Ovary (tissue), 7 donors: ENCODE measurements at regions not wholly inside any gene's neighbourhood (a gene's known extent, or its start where the extent isn't known, plus 50 kb on each side); places are given as distances from the start of the nearest gene placed in this dataset.

ENCODE experiments used
- DNase-seq, 5 donors: peaks; one replicate each; pipeline ENCODE4 v3.0.0-alpha.2; 2019 to 2020
- H3K27ac ChIP-seq, 2 donors: fragments of 200-600 bp; one replicate each; pipeline versions ENCODE4 v1.5.1 to v1.8.0; 2019 to 2022
- H3K27me3 ChIP-seq: fragments of 200-600 bp; one replicate; pipeline ENCODE4 v1.8.0; 2022
- H3K36me3 ChIP-seq: fragments of 200-600 bp; sonication (generic); one replicate; pipeline ENCODE4 v1.5.1; 2019
- H3K4me1 ChIP-seq: one replicate; pipeline ENCODE4 v1.8.1; 2013; ENCODE audit warnings: mild to moderate bottlenecking, moderate library complexity; ENCODE audit not compliant: insufficient read depth
- H3K4me3 ChIP-seq: fragments of 200-600 bp; sonication (generic); one replicate; pipeline ENCODE4 v1.5.1; 2017
- H3K9me3 ChIP-seq, 2 donors: fragments of 200-600 bp in 1 of 2; sonication (generic) in 1 of 2; one replicate each; pipeline versions ENCODE4 v1.5.1 to v1.8.1; 2013 to 2019; ENCODE audit warnings: mild to moderate bottlenecking in 1 of 2, moderate library complexity in 1 of 2
- EP300 ChIP-seq: sonication (generic); formaldehyde crosslinking; IDR thresholded peaks from one replicate; pipeline ENCODE4 v1.6.1; 2017; ENCODE audit warnings: antibody characterized with exemption
- POLR2A ChIP-seq: fragments of 450-650 bp; IDR thresholded peaks from one replicate; pipeline ENCODE4 v1.6.1; 2017; ENCODE audit warnings: antibody characterized with exemption, mild to moderate bottlenecking, moderate library complexity
- WGBS, 3 donors: extraction: QIAGEN DNeasy Blood & Tissue Kit in 1 of 3; methylation state at CpG; one replicate each; pipeline versions ENCODE4 v1.1.5 to v1.1.7; 2013 to 2017; 5-methylcytosine and 5-hydroxymethylcytosine counted together
- intact Hi-C, 4 donors: fragments of 100-400 bp; cut with DNase I; formaldehyde crosslinking; loops; one replicate each; pipeline versions ENCODE4 v1.11.0 to v1.15.1; 2022 to 2023
- TF ChIP-seq, protein P1 (sequence below), 3 donors: fragments of 450-650 bp in 2 of 3; fragments of 200-600 bp in 1 of 3; IDR thresholded peaks; one replicate each; pipeline versions ENCODE4 v1.5.1 to v1.8.0; 2016 to 2022; ENCODE audit warnings: antibody characterized with exemption in 3 of 3, mild to moderate bottlenecking in 1 of 3
- donor health status: DM: no; HTN: no; CAD: no; lungs with moderate emphysema.
- donor health status: DM: no; HTN: no; CAD: no.
- donor health status: Bipolar disorder and iron deficiency.
- donor health status: DM: no; HTN: no; CAD: no.
- donor health status: DM: yes; HTN: yes; CAD: no.

DNA sequence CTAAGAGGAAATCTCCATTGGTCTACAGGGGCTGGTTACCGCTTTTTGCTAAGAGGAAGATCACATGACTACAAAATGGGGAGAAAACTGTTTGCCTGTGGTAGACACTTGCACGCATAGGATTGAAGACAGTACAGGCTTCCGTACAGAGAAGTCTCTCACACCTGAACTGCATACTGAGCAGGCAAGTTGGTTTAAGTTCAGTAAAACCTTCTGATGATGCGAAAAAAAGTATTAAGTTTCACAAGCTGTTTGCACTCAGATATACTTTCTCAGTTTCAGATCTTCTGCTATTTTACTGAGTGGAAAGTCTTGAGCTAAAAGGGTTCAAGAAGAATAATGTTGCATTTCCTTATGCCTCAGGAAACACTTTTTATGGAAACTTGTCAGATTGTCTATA lies 292.2 kb upstream of the MC4R start:
- no peak overlapping the region for H3K4me3 ChIP-seq
- DNase-seq = no peak
- no peak overlapping the region for H3K27ac ChIP-seq
- no peaks in the 10 kb centered on the region for H3K27me3 ChIP-seq
- WGBS, 3 donors = 91 to 94% (median 93%) methylated on average over 4 of the region's 4 CpGs
- H3K9me3 ChIP-seq = no peaks in the 10 kb centered on the region
- intact Hi-C loops = no loop called here
- H3K4me1 ChIP-seq = no peaks in the 10 kb centered on the region
- TF ChIP-seq EP300 = no peak
- no peak for TF ChIP-seq POLR2A
- TF ChIP-seq, protein P1, sequence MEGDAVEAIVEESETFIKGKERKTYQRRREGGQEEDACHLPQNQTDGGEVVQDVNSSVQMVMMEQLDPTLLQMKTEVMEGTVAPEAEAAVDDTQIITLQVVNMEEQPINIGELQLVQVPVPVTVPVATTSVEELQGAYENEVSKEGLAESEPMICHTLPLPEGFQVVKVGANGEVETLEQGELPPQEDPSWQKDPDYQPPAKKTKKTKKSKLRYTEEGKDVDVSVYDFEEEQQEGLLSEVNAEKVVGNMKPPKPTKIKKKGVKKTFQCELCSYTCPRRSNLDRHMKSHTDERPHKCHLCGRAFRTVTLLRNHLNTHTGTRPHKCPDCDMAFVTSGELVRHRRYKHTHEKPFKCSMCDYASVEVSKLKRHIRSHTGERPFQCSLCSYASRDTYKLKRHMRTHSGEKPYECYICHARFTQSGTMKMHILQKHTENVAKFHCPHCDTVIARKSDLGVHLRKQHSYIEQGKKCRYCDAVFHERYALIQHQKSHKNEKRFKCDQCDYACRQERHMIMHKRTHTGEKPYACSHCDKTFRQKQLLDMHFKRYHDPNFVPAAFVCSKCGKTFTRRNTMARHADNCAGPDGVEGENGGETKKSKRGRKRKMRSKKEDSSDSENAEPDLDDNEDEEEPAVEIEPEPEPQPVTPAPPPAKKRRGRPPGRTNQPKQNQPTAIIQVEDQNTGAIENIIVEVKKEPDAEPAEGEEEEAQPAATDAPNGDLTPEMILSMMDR (IDR thresholded peaks at IDR 0.05) = no peak
- no peaks in the 10 kb centered on the region for H3K36me3 ChIP-seq

DNA sequence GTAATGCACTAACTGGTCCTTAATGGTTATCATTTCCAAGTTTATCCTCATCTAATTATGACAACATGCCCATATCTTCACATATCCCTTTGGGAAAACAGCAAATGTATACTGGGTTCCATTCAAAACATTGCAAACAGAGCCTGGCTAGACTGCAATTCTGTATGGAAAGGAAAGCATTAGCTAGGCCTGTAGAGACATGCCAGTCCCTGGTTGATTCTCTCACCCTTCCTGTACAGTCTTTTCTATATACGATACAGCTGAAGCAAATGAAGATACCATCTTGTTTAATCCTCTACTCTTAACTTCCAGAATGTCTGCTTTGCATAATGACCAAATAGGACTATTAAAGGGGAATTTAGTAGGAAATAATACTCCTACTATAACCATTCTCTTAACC lies 294.4 kb upstream of the MC4R start:
- TF ChIP-seq, protein P1 (IDR thresholded peaks at IDR 0.05) = no peak
- TF ChIP-seq EP300 (no peak), POLR2A (no peak)
- 78 to 97% (median 88%) methylated on average over 1 of the region's 1 CpG for WGBS, 3 donors

DNA sequence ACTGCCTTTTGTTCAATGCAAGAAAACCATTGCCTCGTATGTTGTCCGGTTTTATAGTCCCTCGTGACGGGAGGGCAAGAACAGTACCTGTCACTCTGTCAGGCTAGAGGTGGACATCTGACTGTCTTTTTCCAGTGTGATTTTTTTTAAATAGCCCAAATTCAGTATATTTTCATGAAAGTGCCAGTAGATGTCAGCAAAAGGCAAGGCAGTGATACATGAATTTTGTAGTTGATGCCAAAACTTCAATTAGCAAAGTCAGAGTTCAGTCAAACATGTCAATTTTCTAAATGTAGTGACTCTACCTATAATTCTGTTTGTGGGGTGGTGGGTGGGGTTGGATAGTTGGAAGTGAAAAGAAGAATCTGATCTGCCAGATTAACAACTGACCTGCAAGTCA lies 296.0 kb upstream of the MC4R start:
- WGBS, 3 donors = 88 to 95% (median 88%) methylated on average over 4 of the region's 4 CpGs
- TF ChIP-seq POLR2A (no peak), EP300 (no peak)
- TF ChIP-seq, protein P1 (IDR thresholded peaks at IDR 0.05) = no peak

More for the DNA sequence above, 294.4 kb upstream of the MC4R start:
- H3K4me1 ChIP-seq = no peaks in the 10 kb centered on the region
- H3K4me3 ChIP-seq = no peak overlapping the region
- DNase-seq = no peak
- H3K9me3 ChIP-seq = no peaks in the 10 kb centered on the region
- intact Hi-C loops = no loop called here
- H3K27ac ChIP-seq = no peak overlapping the region
- H3K36me3 ChIP-seq = no peaks in the 10 kb centered on the region
- no peaks in the 10 kb centered on the region for H3K27me3 ChIP-seq

DNA sequence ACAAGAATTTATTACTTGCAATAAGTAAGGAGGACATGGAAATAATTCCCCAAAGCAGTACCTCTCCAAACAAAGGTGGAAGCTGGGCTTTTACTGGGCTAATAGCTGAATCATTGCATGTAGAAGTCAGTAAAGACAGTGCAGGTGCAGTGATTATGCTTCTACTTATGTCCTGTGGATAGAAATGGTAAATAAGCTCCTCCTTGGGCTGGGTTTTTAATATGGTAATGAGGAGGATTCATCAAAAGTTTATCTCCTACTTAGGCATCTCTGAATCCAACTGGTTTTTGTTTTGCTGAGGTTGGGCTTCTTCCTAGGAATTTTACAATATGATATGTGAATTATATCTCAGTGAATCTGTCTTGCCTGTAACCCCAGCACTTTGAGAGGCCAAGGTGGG lies 297.4 kb upstream of the MC4R start:
- no peak for DNase-seq
- TF ChIP-seq, protein P1 (IDR thresholded peaks at IDR 0.05) = no peak
- no peak for TF ChIP-seq POLR2A
- TF ChIP-seq EP300 = no peak
- Histone ChIP-seq H3K4me1 (no peaks in the 10 kb centered on the region), H3K4me3 (no peak overlapping the region), H3K27me3 (no peaks in the 10 kb centered on the region), H3K27ac (no peak overlapping the region), H3K9me3 (no peaks in the 10 kb centered on the region), H3K36me3 (no peaks in the 10 kb centered on the region)
- intact Hi-C loops = no loop called here

More for the DNA sequence above, 296.0 kb upstream of the MC4R start:
- Histone ChIP-seq H3K36me3 (no peaks in the 10 kb centered on the region), H3K9me3 (no peaks in the 10 kb centered on the region), H3K4me3 (no peak overlapping the region), H3K27me3 (no peaks in the 10 kb centered on the region), H3K4me1 (no peaks in the 10 kb centered on the region), H3K27ac (no peak overlapping the region)
- no peak for DNase-seq
- intact Hi-C loops = no loop called here

DNA sequence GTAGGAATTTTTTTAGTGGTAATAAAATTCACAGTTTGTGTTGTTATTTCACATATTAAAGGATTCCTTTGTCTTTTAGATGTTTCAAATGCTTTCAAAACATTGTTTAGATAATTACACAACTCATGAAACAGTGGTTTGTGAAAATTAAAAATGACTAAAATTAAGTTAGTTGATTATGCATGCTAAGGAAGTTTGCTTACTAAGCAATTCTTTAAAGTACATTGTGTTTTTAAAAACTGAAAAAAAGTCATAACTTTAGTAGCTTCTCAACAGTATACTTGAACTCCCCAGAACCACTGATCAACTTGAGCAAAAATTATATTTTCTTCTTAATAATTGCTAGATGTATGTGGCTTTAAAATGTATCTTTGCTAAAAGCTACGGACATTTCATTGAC lies 298.4 kb upstream of the MC4R start:
- Histone ChIP-seq H3K4me3 (no peak overlapping the region), H3K36me3 (no peaks in the 10 kb centered on the region), H3K27ac (no peak overlapping the region), H3K9me3 (no peaks in the 10 kb centered on the region), H3K4me1 (no peaks in the 10 kb centered on the region), H3K27me3 (no peaks in the 10 kb centered on the region)
- TF ChIP-seq POLR2A = no peak
- 58 to 78% (median 67%) methylated on average over 1 of the region's 1 CpG for WGBS, 3 donors
- DNase-seq = no peak
- intact Hi-C loops = no loop called here
